GM21447 (cell line): ENCODE measurements at regions not wholly inside any gene's neighbourhood (a gene's known extent, or its start where the extent isn't known, plus 50 kb on each side); places are given as distances from the start of the nearest gene placed in this dataset.

Source experiments
- ATAC-seq: cut with Tn5 transposase; IDR thresholded peaks from one replicate; pipeline ENCODE4 v1.9.1; 2021; ENCODE audit not compliant: unreplicated experiment

DNA sequence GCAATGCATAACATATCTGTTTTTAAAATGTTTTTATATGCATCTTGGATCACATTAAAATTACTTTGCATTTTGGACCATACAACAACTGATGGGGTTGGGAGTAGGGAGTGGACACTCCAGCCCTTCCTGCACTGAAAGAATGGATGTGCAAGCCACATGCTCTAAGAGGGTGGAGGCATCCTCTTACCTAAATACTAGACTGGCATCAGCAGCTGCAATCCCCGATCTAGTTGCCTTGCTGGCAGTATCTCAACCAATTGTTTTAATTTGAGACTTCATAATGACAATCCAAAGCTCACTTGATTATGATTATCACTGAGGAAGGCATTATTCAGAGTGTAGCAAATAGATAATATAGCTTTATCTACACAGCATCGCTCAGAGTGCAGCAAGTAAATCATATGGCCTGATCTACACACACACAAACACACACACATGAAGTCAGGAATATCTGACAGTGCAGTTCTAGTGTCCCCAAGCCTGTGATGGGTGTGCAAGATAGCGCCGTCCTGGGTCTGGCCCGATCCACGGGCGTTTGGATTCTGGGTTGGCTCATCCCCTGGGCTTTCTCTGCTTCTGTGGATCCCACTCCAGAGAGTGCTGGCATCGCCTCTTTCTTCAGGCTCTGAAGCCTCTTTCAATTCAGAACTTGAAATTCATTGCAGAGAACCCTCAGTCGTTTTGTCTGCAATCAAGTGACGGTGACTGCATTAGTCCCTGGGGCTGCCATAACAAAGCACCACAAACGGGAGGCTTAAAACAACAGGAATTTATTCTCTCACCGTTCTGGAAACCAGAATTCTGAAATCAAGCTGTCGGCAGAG is 181.3 kb downstream of the ETS2 start:
- ATAC-seq = no peak

DNA sequence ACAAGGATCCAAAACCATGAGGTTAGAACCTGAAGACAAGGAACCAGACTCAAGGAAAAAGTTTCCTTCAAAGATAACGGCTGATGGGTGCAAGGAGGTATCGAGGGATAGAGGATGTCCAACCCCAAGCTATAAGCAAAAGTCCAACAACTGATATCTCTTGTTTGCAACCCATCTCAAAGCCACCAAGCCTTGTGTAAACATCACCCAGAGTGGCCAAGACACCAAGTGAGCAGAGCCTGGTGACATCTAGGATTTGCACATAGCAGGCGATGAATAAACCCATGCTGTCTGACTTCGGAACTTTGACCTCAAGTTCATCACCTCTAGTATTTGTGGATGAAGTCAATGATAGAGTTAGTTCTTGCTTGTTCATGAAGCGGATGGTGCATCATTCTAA is 180.7 kb downstream of the ETS2 start:
- no peak for ATAC-seq

- no peak for ATAC-seq
Measured at GRCh38 chr21:38985568-38986378, 180.0 kb downstream of the ETS2 start.

GRCh38 chr21:38984982-38985567 is 179.3 kb downstream of the ETS2 start:
- ATAC-seq = no peak

GRCh38 chr21:38984568-38984967 is 178.8 kb downstream of the ETS2 start:
- no peak for ATAC-seq

GRCh38 chr21:38983560-38983959 is 177.8 kb downstream of the ETS2 start:
- no peak for ATAC-seq

GRCh38 chr21:38982804-38983203 is 177.1 kb downstream of the ETS2 start:
- no peak for ATAC-seq

DNA sequence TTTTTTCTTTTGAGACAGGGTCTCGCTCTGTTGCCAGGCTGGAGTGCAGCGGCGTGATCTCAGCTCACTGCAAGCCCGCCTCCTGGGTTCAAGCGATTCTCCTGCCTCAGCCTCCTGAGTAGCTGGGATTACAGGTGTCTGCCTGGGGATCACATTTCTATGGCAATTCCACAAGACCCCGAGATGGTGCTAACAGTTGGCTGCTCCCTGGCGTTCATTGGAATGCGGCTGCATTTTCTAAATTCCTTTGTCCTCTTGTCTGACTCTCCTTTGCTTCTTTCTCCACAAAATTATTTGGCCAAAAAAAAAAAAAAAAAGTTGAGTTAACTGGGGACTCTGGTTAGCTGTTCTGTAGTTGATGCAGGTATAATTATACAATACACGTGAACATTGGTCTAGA is 176.4 kb downstream of the ETS2 start:
- no peak for ATAC-seq

GRCh38 chr21:38980416-38981313 is 174.9 kb downstream of the ETS2 start:
- no peak for ATAC-seq

- no peak for ATAC-seq
Measured at GRCh38 chr21:38979271-38980121, 173.8 kb downstream of the ETS2 start.

- ATAC-seq = no peak
Measured at GRCh38 chr21:38976900-38977299, 171.2 kb downstream of the ETS2 start.

DNA sequence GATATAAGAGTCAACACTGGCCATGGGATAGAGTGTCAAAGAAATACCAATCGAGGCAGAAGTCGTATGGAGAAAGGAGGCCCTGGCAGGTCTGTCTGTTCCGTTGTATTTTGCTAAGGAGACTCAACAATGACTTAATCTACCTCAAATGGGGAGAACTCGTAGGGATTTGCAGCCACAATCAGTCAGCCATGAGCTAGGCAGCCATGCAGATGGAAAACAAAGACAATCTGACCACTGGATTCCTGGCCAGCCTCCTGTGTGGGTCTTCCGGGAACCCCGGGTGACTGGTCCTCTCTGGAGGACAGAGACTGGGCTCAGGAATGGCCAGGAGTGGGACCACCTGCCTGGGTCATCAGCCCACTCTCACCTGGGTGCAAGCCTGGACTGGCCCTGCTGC is 167.8 kb downstream of the ETS2 start:
- no peak for ATAC-seq

- ATAC-seq = no peak
Measured at GRCh38 chr21:38972078-38972477, 166.3 kb downstream of the ETS2 start.

DNA sequence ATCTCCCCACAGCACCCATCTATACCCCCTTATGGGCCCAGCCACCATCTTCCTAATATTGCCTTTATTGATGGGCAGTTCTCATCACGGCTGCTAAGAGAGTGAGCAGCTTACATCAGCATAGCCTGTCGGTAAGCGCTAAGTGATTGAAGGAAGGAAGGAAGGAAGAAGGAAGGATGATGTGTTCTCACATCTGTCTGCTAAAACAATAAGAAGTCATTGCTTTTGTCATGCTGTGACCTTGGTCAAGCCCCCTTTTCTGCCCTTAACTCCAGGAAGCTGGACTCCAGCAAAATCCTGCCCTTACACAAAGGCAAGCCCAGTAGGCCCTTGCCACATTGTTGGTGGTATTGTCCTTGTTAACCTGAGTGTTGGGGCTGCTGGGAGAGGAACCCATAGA is 165.0 kb downstream of the ETS2 start:
- ATAC-seq = no peak

GRCh38 chr21:38968887-38969543 is 163.3 kb downstream of the ETS2 start:
- ATAC-seq = no peak

DNA sequence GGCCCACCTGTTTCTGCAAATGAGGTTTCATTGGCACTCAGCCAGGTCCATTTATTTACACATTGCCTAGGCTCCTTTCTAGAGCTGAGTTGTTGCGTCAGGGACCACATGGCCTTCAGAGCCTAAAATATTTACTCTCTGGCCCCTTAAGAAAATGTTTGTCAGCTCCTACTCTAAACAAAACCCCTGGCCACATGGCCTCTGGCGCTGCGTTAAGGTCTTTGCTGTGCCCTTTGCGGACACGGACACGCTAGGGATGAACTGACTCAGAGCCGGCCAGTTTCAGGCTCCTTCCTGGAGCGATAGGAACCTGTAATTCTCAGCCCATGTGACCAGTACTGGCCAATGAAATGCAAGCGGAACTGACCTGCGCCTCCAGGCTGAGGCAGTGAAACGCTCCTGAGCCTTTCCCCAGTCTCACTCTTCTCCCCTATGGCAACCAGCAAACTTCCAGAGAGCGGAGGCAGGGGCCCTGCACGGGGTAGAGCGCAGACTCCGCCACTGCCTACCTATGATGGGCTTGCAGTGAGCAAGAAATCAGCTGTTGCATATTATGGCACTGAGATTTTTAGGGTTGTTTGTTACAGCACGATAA is 160.3 kb downstream of the ETS2 start:
- no peak for ATAC-seq

DNA sequence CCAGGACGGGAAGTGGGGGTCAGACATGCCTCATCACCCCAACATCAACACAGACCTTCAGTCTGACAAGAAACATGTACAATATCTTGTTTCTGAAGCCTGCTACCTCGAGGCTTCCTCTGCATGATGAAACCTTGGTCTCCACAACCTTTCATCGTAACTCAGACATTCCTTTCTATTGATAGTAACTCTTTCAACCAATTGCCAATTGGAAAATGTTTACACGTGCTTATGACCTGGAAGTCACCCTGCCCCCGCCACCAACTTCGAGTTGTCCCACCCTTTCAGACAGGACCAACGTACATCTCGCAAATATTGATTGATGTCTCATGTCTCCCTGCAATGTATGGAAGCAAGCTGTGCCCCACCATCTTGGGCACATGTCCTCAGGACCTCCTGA is 159.5 kb downstream of the ETS2 start:
- no peak for ATAC-seq

DNA sequence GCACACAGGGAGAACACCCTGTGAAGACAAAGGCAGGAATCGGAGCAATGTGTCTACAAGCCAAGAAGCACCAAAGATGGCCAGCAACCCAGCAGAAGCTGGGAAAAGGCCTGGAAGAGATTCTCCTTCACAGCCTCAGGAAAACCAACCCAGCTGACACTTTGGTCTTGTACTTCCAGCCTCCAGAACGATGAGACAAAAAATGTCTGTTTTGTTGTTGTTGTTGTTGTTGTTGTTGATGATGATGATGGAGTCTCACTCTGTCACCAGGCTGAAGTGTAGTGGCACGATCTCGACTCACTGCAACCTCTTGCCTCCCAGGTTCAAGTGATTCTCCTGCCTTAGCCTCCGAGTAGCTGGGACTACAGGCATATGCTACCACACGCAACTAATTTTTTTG is 157.3 kb downstream of the ETS2 start:
- no peak for ATAC-seq

DNA sequence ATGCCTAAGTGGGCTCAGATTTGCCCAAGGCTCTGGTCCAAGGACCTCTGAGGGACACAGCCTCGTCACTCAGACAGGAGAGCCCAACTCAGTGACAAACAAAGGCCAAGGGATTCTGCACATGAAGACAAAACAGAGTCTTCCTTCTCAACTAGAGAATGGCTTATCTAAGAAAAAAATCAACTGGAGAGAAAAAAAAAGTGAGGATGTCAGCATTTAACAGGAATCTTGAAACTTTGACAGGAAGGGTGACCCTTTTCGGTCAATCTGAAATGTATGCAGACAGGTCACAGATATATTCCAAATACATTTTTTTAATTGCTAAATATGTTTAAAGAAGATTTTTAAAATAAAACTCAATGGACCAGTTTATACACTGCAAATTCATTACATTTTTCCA is 154.5 kb downstream of the ETS2 start:
- no peak for ATAC-seq
